Neural cell (in vitro differentiated cells): ENCODE measurements at regions not wholly inside any gene's neighbourhood (a gene's known extent, or its start where the extent isn't known, plus 50 kb on each side); places are given as distances from the start of the nearest gene placed in this dataset.
A peak's percentile ranks its signal among the peaks of the same experiment; 100 is the strongest.

ENCODE experiments used
- CTCF ChIP-seq: fragments of 450-650 bp; IDR thresholded peaks from 2 replicates; pipeline ENCODE4 v1.5.1; 2014; ENCODE audit warnings: antibody characterized with exemption, mild to moderate bottlenecking, moderate library complexity; ENCODE audit not compliant: poor library complexity, severe bottlenecking
- REST ChIP-seq: IDR thresholded peaks from 2 replicates; pipeline ENCODE4 v1.6.1; 2012; ENCODE audit warnings: borderline replicate concordance

GRCh38 chr9:81844131-81844567, 84.1 kb upstream of the SPATA31D4 start:
- TF ChIP-seq CTCF (no peak), REST (peak; percentile 90)
